Mesenchymal stem cell (in vitro differentiated cells and primary cell): ENCODE measurements at regions not wholly inside any gene's neighbourhood (a gene's known extent, or its start where the extent isn't known, plus 50 kb on each side); places are given as distances from the start of the nearest gene placed in this dataset.

Experiments used
- DNase-seq: peaks from one replicate; pipeline ENCODE4 v3.0.0-alpha.2; 2013
- H2AFZ ChIP-seq: one replicate; pipeline ENCODE4 v1.6.1; 2013; ENCODE audit warnings: low read depth, mild to moderate bottlenecking, control low read depth, inconsistent platforms, low read length, moderate library complexity
- H2AK5ac ChIP-seq: 2 replicates; pipeline ENCODE4 v1.6.1; 2013; ENCODE audit warnings: low read length, moderate library complexity, mild to moderate bottlenecking, inconsistent platforms; ENCODE audit not compliant: severe bottlenecking
- H2BK120ac ChIP-seq: one replicate; pipeline ENCODE4 v1.6.1; 2013; ENCODE audit warnings: low read depth, mild to moderate bottlenecking, inconsistent platforms, low read length, moderate library complexity
- H2BK12ac ChIP-seq, 2 experiments: one replicate each; pipeline ENCODE4 v1.6.1; 2013; ENCODE audit warnings: inconsistent platforms in 2 of 2, low read length in 2 of 2, mild to moderate bottlenecking in 2 of 2, moderate library complexity in 2 of 2, control low read depth in 1 of 2
- H2BK15ac ChIP-seq: one replicate; pipeline ENCODE4 v1.6.1; 2013; ENCODE audit warnings: mild to moderate bottlenecking, low read depth, inconsistent platforms; ENCODE audit not compliant: poor library complexity, severe bottlenecking
- H2BK5ac ChIP-seq: 2 replicates; pipeline ENCODE4 v1.6.1; 2013; ENCODE audit warnings: low read depth, mild to moderate bottlenecking, low read length, control low read depth, inconsistent platforms; ENCODE audit not compliant: poor library complexity, severe bottlenecking
- H3K14ac ChIP-seq, 2 experiments: one replicate each; pipeline ENCODE4 v1.6.1; 2013; ENCODE audit warnings: inconsistent platforms in 2 of 2, low read length in 2 of 2, control low read depth in 1 of 2, mild to moderate bottlenecking in 1 of 2, moderate library complexity in 1 of 2
- H3K18ac ChIP-seq, 2 experiments: one replicate each; pipeline ENCODE4 v1.6.1; 2013; ENCODE audit warnings: inconsistent platforms in 2 of 2, low read length in 2 of 2, control low read depth in 1 of 2, low read depth in 1 of 2, mild to moderate bottlenecking in 1 of 2
- H3K23ac ChIP-seq, 2 experiments: one replicate each; pipeline ENCODE4 v1.6.1; 2013; ENCODE audit warnings: inconsistent platforms in 2 of 2, low read length in 2 of 2, mild to moderate bottlenecking in 2 of 2, moderate library complexity in 2 of 2, control low read depth in 1 of 2
- H3K27ac ChIP-seq: 2 replicates; pipeline ENCODE4 v1.5.1; 2013; ENCODE audit warnings: mild to moderate bottlenecking, moderate library complexity, low read length, control low read depth, inconsistent platforms; ENCODE audit not compliant: poor library complexity, severe bottlenecking
- H3K27me3 ChIP-seq, 2 experiments: 2 replicates each; pipeline versions ENCODE4 v1.6.1 to v1.7.0; 2013; ENCODE audit warnings: low read length in 2 of 2, mild to moderate bottlenecking in 2 of 2, moderate library complexity in 2 of 2, control low read depth in 1 of 2, inconsistent platforms in 1 of 2; ENCODE audit not compliant: control insufficient read depth in 1 of 2, insufficient read depth in 1 of 2
- H3K36me3 ChIP-seq, 2 experiments: 2 replicates each; pipeline versions ENCODE4 v1.6.1 to v1.7.0; 2013; ENCODE audit warnings: low read length in 2 of 2, control low read depth in 1 of 2, inconsistent platforms in 1 of 2, low read depth in 1 of 2, mild to moderate bottlenecking in 1 of 2; ENCODE audit not compliant: insufficient read depth in 2 of 2, control insufficient read depth in 1 of 2
- H3K4ac ChIP-seq, 2 experiments: one replicate each; pipeline ENCODE4 v1.6.1; 2013; ENCODE audit warnings: inconsistent platforms in 2 of 2, low read length in 2 of 2, mild to moderate bottlenecking in 2 of 2, moderate library complexity in 2 of 2, control low read depth in 1 of 2, low read depth in 1 of 2
- H3K4me1 ChIP-seq: 2 replicates; pipeline ENCODE4 v1.6.1; 2013; ENCODE audit warnings: low read depth, low read length, control low read depth; ENCODE audit not compliant: control insufficient read depth, insufficient read depth
- H3K4me2 ChIP-seq: 2 replicates; pipeline ENCODE4 v1.6.1; 2013; ENCODE audit warnings: low read length, mild to moderate bottlenecking, inconsistent platforms; ENCODE audit not compliant: poor library complexity, severe bottlenecking
- H3K4me3 ChIP-seq, 2 experiments: 2 replicates each; pipeline versions ENCODE4 v1.5.1 to v1.7.0; 2013; ENCODE audit warnings: low read length in 2 of 2, mild to moderate bottlenecking in 2 of 2, control low read depth in 1 of 2, low read depth in 1 of 2; ENCODE audit not compliant: insufficient read depth in 1 of 2
- H3K79me1 ChIP-seq: replicated peaks from 2 replicates; pipeline ENCODE4 v1.6.1; 2013; ENCODE audit warnings: mild to moderate bottlenecking, control low read depth, low read length, inconsistent platforms; ENCODE audit not compliant: poor library complexity, severe bottlenecking
- H3K9ac ChIP-seq: 2 replicates; pipeline ENCODE4 v1.7.0; 2013; ENCODE audit warnings: mild to moderate bottlenecking, low read length, moderate library complexity
- H3K9me3 ChIP-seq: 2 replicates; pipeline ENCODE4 v1.7.0; 2013; ENCODE audit warnings: mild to moderate bottlenecking, low read length; ENCODE audit not compliant: control insufficient read depth
- H4K8ac ChIP-seq: one replicate; pipeline ENCODE4 v1.6.1; 2013; ENCODE audit warnings: inconsistent platforms, mild to moderate bottlenecking, low read length, moderate library complexity
- H4K91ac ChIP-seq: one replicate; pipeline ENCODE4 v1.6.1; 2013; ENCODE audit warnings: mild to moderate bottlenecking, low read length, inconsistent platforms
- WGBS: methylation state at CpG from one replicate; pipeline ENCODE4 v1.1.7; 2013; ENCODE audit warnings: mixed read lengths; 5-methylcytosine and 5-hydroxymethylcytosine counted together

DNA sequence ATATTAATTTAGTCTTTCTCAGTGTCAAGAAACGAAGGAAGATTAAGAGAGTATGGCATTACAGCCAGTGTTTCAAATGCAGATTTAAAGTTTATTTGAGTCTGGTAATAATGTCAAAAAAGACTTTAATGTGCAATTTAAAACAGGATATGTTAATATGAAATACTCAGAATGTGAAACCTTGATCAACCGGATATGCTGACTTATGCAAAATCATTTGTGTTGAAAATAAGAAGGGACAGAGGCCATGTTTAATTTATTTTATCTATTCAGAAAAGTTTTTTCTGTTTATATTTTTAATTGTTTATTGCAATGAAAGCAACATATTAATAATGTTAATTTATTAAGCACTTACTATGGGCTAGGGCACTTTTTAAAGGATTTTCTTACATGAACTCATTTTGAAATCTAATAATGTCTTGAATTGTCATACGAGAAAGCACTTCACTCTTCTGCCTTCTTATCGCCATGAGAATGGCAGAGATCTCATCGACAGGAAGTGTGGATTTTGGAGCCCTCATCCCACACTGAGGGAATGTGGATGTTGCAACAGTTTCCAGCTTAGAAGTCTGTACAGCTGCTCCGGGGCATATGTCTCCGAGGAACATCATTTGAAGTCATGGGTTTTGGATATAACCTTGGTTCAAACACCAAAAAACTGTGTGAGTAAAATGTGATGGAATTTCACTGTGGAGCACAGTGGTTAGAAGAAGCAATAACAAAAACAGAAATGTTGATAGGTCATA is 1410.4 kb downstream of the EPHA7 start:
- H2BK15ac ChIP-seq: no peak overlapping the region
- peaks cover 9% of the 10 kb centered on the region for H3K9me3 ChIP-seq
- no peak overlapping the region for H4K91ac ChIP-seq
- no peak overlapping the region for H3K4ac ChIP-seq
- DNase-seq: no peak
- no peak overlapping the region for H2BK5ac ChIP-seq
- 94% methylated on average over 7 of the region's 7 CpGs for WGBS
- no peak overlapping the region for H2BK120ac ChIP-seq
- H3K36me3 ChIP-seq: no peaks in the 10 kb centered on the region
- H4K8ac ChIP-seq: no peak overlapping the region
- H2AK5ac ChIP-seq: no peak overlapping the region
- no peak overlapping the region for H3K27ac ChIP-seq
- H2BK12ac ChIP-seq: no peak overlapping the region
- no peaks in the 10 kb centered on the region for H3K79me1 ChIP-seq
- H2AFZ ChIP-seq: no peak overlapping the region
- H3K4me1 ChIP-seq: no peaks in the 10 kb centered on the region
- no peak overlapping the region for H3K4me3 ChIP-seq
- H3K4me2 ChIP-seq: no peak overlapping the region
- no peak overlapping the region for H3K14ac ChIP-seq
- no peaks in the 10 kb centered on the region for H3K27me3 ChIP-seq
- no peak overlapping the region for H3K18ac ChIP-seq
- H3K9ac ChIP-seq: no peak overlapping the region
- H3K23ac ChIP-seq: no peak overlapping the region

DNA sequence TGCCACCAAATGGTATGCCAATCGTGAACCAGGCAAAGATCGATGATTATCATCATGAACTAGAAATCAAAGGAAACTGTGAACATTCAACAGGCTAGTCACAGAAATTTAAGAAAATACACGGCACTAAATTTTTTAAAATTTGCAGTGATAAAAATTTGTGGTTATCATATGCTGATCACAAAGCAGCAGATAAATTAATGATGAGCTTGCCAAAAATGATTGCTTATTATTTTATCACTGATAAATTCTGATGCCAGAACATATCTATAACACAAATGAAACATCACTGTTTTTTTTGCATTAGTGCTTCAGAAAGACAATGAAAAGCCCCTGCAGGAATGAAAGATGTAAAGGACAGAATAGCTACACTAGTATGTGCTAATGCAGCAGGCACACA is 1413.2 kb upstream of the MAP3K7 start:
- Histone ChIP-seq H2AFZ (no peak overlapping the region), H4K8ac (no peak overlapping the region), H3K9me3 (no peaks in the 10 kb centered on the region), H3K4ac (no peak overlapping the region), H3K4me3 (no peak overlapping the region), H3K27ac (no peak overlapping the region), H2BK120ac (no peak overlapping the region), H3K79me1 (no peaks in the 10 kb centered on the region), H3K9ac (no peak overlapping the region), H3K18ac (no peak overlapping the region), H3K36me3 (no peaks in the 10 kb centered on the region), H3K4me2 (no peak overlapping the region), H4K91ac (no peak overlapping the region), H2BK12ac (no peak overlapping the region), H3K23ac (no peak overlapping the region), H2BK15ac (no peak overlapping the region), H2BK5ac (no peak overlapping the region), H3K4me1 (no peaks in the 10 kb centered on the region), H2AK5ac (no peak overlapping the region), H3K27me3 (no peaks in the 10 kb centered on the region), H3K14ac (no peak overlapping the region)
- WGBS: 95% methylated on average over 2 of the region's 3 CpGs
- no peak for DNase-seq

DNA sequence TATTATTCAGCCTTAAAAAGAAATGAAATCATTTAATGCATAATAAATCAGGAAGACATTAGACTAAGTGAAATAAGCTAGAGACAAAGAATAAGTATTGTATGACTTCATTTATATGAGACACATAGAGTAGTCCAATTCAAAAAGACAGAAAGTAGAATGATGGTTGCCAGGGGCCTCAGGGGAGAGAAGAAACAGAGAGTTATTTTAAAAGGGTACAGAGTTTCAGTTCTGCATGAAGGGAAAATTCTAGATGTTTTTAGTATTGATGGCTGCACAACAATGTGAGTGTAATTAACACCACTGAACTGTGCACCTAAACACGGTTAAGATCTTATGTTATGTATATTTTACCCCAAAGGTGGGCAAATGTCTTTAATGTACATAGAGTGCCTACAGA is 1407.9 kb upstream of the MAP3K7 start:
- no peak overlapping the region for H2AFZ ChIP-seq
- H2BK120ac ChIP-seq: no peak overlapping the region
- H4K91ac ChIP-seq: no peak overlapping the region
- H3K79me1 ChIP-seq: no peaks in the 10 kb centered on the region
- H2BK15ac ChIP-seq: no peak overlapping the region
- no peak overlapping the region for H3K27ac ChIP-seq
- H3K27me3 ChIP-seq: no peaks in the 10 kb centered on the region
- H3K18ac ChIP-seq: no peak overlapping the region
- no peaks in the 10 kb centered on the region for H3K4me1 ChIP-seq
- WGBS: no CpG with 5 or more reads among the region's 1 CpG
- no peak overlapping the region for H2BK5ac ChIP-seq
- no peak overlapping the region for H3K23ac ChIP-seq
- H3K4me3 ChIP-seq: no peak overlapping the region
- DNase-seq: no peak
- no peak overlapping the region for H3K4me2 ChIP-seq
- no peak overlapping the region for H2AK5ac ChIP-seq
- no peaks in the 10 kb centered on the region for H3K36me3 ChIP-seq
- no peak overlapping the region for H3K4ac ChIP-seq
- no peak overlapping the region for H2BK12ac ChIP-seq
- no peak overlapping the region for H3K14ac ChIP-seq
- no peak overlapping the region for H4K8ac ChIP-seq
- H3K9me3 ChIP-seq: no peaks in the 10 kb centered on the region
- no peak overlapping the region for H3K9ac ChIP-seq

DNA sequence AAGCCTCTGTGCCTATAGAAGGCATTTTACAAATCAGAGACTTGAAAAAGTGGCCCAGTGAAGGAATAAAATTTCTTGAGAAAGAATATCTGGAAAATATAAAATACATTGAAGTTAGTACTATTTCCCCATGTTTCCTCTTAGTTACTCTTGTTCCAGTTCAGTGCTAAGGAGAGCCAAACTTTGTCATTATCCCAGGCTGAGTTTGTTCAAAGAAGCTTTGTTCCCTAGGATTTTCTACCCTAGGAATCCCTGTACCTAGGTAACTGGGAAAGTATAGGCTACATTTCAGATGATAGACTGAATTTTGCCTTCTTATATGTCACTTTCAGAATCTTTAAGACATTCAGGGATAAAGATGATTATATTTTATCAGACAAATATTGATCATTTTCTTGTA is 1395.7 kb upstream of the MAP3K7 start:
- Histone ChIP-seq H3K4me3 (no peak overlapping the region), H3K23ac (no peak overlapping the region)

More for the DNA sequence above, 1395.7 kb upstream of the MAP3K7 start:
- H3K79me1 ChIP-seq: no peaks in the 10 kb centered on the region
- no peak overlapping the region for H3K18ac ChIP-seq
- H2AFZ ChIP-seq: no peak overlapping the region
- H3K9me3 ChIP-seq: no peaks in the 10 kb centered on the region
- no peak overlapping the region for H3K14ac ChIP-seq
- no peaks in the 10 kb centered on the region for H3K27me3 ChIP-seq
- H3K4ac ChIP-seq: no peak overlapping the region
- no peak overlapping the region for H4K91ac ChIP-seq
- no peak overlapping the region for H2BK120ac ChIP-seq
- DNase-seq: no peak
- no peak overlapping the region for H3K4me2 ChIP-seq
- H4K8ac ChIP-seq: no peak overlapping the region
- H2BK5ac ChIP-seq: no peak overlapping the region
- H3K9ac ChIP-seq: no peak overlapping the region
- no peak overlapping the region for H2AK5ac ChIP-seq
- H3K36me3 ChIP-seq: no peaks in the 10 kb centered on the region
- H2BK15ac ChIP-seq: no peak overlapping the region
- H2BK12ac ChIP-seq: no peak overlapping the region
- H3K27ac ChIP-seq: no peak overlapping the region
- H3K4me1 ChIP-seq: no peaks in the 10 kb centered on the region
